DND-41 (cell line): ENCODE measurements at regions not wholly inside any gene's neighbourhood (a gene's known extent, or its start where the extent isn't known, plus 50 kb on each side); places are given as distances from the start of the nearest gene placed in this dataset.

Source experiments
- ATAC-seq: fragments of 200-7000 bp; cut with Tn5 transposase; 3 replicates; pipeline ENCODE4 v1.9.1; 2021; ENCODE audit warnings: low read depth; ENCODE audit not compliant: insufficient read depth
- DNase-seq: peaks from one replicate; pipeline ENCODE4 v3.0.0-alpha.2; 2020
- H2AFZ ChIP-seq: 2 replicates; pipeline ENCODE4 v1.6.0; 2012; ENCODE audit warnings: low read depth, low read length
- H3K27ac ChIP-seq: 2 replicates; pipeline ENCODE4 v1.5.1; 2012; ENCODE audit warnings: low read length, inconsistent platforms
- H3K27me3 ChIP-seq: fragments of 200-600 bp; sonication (generic); 2 replicates; pipeline ENCODE4 v1.6.0; 2012; ENCODE audit warnings: low read length, mild to moderate bottlenecking, inconsistent platforms; ENCODE audit not compliant: insufficient read depth, poor library complexity
- H3K36me3 ChIP-seq: 2 replicates; pipeline ENCODE4 v1.5.1; 2012; ENCODE audit warnings: low read length, inconsistent platforms; ENCODE audit not compliant: insufficient read depth
- H3K4me1 ChIP-seq: 2 replicates; pipeline ENCODE4 v1.5.1; 2012; ENCODE audit warnings: mild to moderate bottlenecking, low read length; ENCODE audit not compliant: insufficient read depth
- H3K4me2 ChIP-seq: 2 replicates; pipeline ENCODE4 v1.6.0; 2012; ENCODE audit warnings: mild to moderate bottlenecking, moderate library complexity, low read length, inconsistent platforms; ENCODE audit not compliant: insufficient read depth
- H3K4me3 ChIP-seq, 2 experiments: fragments of 200-600 bp in 1 of 2; shearing (Covaris generic) in 1 of 2; 2 replicates each; pipeline ENCODE4 v1.5.1; 2012 to 2016; ENCODE audit warnings: inconsistent platforms in 2 of 2, low read length in 2 of 2, mild to moderate bottlenecking in 2 of 2, low read depth in 1 of 2, moderate library complexity in 1 of 2
- H3K79me2 ChIP-seq: 2 replicates; pipeline ENCODE4 v1.6.0; 2012; ENCODE audit warnings: low read length, inconsistent platforms; ENCODE audit not compliant: insufficient read depth
- H3K9ac ChIP-seq: 2 replicates; pipeline ENCODE4 v1.6.0; 2012; ENCODE audit warnings: low read depth, mild to moderate bottlenecking, inconsistent platforms, low read length, moderate library complexity
- H3K9me3 ChIP-seq: 2 replicates; pipeline ENCODE4 v1.5.1; 2012; ENCODE audit warnings: low read length, moderate library complexity, mild to moderate bottlenecking, inconsistent platforms; ENCODE audit not compliant: insufficient read depth, severe bottlenecking
- H4K20me1 ChIP-seq: 2 replicates; pipeline ENCODE4 v1.6.0; 2012; ENCODE audit warnings: low read length; ENCODE audit not compliant: insufficient read depth
- CTCF ChIP-seq: IDR thresholded peaks from 2 replicates; pipeline ENCODE4 v1.5.1; 2012; ENCODE audit warnings: borderline replicate concordance, low read length, moderate library complexity, mild to moderate bottlenecking; ENCODE audit not compliant: poor library complexity, severe bottlenecking; ENCODE audit errors: extremely low read depth
- EZH2 ChIP-seq: IDR thresholded peaks from 3 replicates; pipeline ENCODE4 v1.6.1; 2012; ENCODE audit warnings: borderline replicate concordance, low read depth, mild to moderate bottlenecking, moderate library complexity, low read length, inconsistent platforms; ENCODE audit not compliant: severe bottlenecking

DNA sequence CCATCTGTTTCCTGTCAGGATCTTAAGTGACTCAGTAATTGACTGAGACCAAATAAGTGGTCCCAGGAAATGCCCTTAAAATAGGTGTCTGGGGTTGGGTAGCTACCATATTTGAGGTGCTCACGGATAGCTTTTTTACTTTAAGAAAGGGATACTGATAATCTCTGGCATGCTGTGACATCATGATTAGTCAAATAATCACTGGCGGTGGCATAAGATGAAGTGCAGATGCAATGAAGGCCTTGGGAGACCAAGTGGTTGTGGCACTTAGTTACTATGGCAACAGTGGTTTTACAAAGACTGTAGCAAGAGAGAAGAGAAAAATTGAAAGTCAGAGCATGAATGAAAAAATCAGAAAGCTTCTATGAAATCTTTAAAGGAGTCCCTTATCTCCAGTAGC, 114.5 kb upstream of the SLIT2 start:
- DNase-seq (peak; percentile 7), ATAC-seq (peak; percentile 63)
- Histone ChIP-seq H3K79me2 (no peaks in the 10 kb centered on the region), H3K4me3 (no peak overlapping the region), H3K27me3 (no peaks in the 10 kb centered on the region), H3K36me3 (no peaks in the 10 kb centered on the region), H2AFZ (no peak overlapping the region), H3K27ac (no peak overlapping the region), H3K9me3 (no peaks in the 10 kb centered on the region), H3K9ac (no peak overlapping the region), H3K4me1 (no peaks in the 10 kb centered on the region), H3K4me2 (no peak overlapping the region), H4K20me1 (no peaks in the 10 kb centered on the region)
- no peak for TF ChIP-seq CTCF
- TF ChIP-seq EZH2: no peak

DNA sequence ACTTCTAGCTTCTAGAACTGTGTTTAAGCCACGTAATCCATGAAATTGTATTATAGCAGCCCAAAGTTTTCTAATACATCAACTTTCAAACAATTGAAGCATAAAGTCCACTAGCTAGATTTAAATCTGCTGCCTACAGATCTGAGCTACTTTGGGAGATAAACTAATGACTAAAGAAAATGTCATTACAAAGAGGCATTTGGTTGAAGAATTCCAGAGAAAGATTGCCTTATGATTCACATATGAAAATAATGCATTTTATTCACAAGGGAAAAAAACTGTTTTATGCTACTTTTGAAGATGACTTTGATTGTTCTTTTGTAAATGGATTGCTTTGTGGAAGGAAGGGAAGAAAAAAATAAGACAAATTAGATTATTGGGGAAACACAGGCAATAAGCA, 124.1 kb upstream of the SLIT2 start:
- no peak for ATAC-seq
- Histone ChIP-seq H3K4me3 (no peak overlapping the region), H3K4me2 (no peak overlapping the region), H3K4me1 (no peaks in the 10 kb centered on the region), H3K27me3 (no peaks in the 10 kb centered on the region), H3K79me2 (no peaks in the 10 kb centered on the region), H3K36me3 (no peaks in the 10 kb centered on the region), H3K27ac (no peak overlapping the region), H2AFZ (no peak overlapping the region), H3K9ac (no peak overlapping the region), H3K9me3 (no peaks in the 10 kb centered on the region), H4K20me1 (no peaks in the 10 kb centered on the region)
- TF ChIP-seq CTCF (no peak), EZH2 (no peak)
- no peak for DNase-seq

- DNase-seq (no peak), ATAC-seq (no peak)
- Histone ChIP-seq H3K4me3 (no peak overlapping the region), H2AFZ (no peak overlapping the region), H3K79me2 (no peaks in the 10 kb centered on the region), H3K4me2 (no peak overlapping the region), H3K27ac (no peak overlapping the region), H3K27me3 (no peaks in the 10 kb centered on the region), H3K9me3 (no peaks in the 10 kb centered on the region), H4K20me1 (no peaks in the 10 kb centered on the region), H3K36me3 (no peaks in the 10 kb centered on the region), H3K9ac (no peak overlapping the region), H3K4me1 (no peaks in the 10 kb centered on the region)
- TF ChIP-seq EZH2 (no peak), CTCF (no peak)
These were observed 124.8 kb upstream of the SLIT2 start for GRCh38 chr4:20126906-20127305.
